GM21381 (cell line): ENCODE measurements at regions not wholly inside any gene's neighbourhood (a gene's known extent, or its start where the extent isn't known, plus 50 kb on each side); places are given as distances from the start of the nearest gene placed in this dataset.
A peak's percentile ranks its signal among the peaks of the same experiment; 100 is the strongest.

ENCODE experiments used
- ATAC-seq: cut with Tn5 transposase; IDR thresholded peaks from one replicate; pipeline ENCODE4 v1.9.1; 2021; ENCODE audit warnings: mild to moderate bottlenecking, moderate library complexity; ENCODE audit not compliant: unreplicated experiment

DNA sequence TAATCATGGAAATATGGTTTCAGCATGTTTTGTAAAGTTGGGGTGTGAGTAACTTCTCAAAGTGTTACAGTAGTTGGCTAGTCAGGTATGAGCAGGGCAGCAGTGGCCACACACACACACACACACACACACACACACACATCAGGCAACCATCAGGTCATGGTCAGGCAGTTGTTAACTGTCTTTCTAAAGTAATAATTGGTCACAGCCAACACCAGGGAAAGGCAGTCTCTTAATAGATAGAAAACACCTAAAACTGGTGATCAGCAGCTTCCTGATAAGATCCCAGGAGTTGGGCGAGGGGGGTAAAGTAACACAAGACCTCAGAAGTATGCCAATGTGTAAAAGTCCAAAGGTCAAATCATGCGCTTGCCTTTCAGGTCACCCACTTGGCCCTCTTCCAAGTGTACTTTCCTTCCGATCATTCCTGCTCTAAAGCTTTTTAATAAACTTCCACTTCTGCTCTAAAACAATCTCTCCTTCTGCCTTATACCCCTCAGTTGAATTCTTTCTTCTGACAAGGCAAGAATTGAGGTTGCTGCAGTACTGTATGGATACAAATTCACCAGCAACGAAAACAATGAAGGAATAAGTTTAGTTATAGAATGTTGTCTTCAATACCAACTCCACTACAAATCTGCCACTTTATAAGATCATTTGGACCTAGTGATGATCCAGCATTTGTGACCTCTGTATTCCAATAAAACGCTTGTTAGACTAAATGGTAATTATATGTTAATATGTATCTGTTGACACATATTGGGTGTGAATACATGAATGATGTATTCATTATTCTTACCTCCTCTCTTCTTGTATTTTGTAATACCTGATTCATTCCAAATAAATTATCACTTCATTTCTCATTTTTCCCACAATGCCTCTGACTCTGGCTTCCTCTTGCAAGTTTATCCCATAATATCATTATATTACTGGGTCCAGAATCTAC is 254.3 kb downstream of the METTL4 start:
- ATAC-seq = no peak

DNA sequence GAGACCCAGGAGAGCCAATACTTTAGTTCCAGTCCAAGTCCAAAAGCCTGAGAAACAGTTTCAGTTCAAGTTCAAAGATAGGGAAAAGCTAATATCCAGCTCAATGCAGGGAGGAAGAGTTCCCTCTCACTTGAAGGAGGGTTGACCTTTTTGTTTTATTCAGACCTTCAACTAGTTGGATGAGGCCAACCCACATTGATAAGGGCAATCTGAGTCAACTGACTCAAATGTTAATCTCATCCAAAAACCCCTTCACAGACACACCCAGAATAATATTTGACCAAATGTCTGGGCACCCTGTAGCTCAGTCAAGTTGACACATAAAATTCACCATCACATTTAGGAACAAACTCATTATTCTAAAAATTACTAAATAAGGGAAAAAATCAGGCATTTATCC is 246.8 kb downstream of the METTL4 start:
- no peak for ATAC-seq

DNA sequence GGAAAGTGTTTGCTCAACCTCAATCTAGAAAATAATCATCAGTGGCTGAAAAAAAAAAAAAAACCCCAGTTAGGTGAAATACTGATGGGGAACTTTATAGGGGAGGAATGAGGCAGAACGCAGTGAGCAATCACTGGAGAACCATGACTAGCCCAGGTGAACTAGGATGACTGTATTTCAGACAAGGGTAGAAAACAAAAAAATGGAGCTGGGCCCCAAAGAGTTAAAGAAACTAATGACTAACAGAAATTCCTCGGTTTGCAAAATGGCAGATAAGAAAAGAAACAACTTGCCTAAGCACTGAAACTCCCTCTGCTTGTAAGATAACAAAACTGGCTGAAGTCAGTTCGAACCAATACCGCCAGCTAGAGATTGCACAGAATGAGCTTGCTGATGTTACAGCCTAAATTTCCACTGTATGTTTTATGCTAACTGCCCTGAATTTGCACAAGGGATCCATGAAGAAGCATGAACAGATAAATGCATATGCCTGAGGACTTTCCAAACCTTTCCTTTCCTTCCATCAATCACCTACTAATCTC is 245.9 kb downstream of the METTL4 start:
- ATAC-seq = no peak

DNA sequence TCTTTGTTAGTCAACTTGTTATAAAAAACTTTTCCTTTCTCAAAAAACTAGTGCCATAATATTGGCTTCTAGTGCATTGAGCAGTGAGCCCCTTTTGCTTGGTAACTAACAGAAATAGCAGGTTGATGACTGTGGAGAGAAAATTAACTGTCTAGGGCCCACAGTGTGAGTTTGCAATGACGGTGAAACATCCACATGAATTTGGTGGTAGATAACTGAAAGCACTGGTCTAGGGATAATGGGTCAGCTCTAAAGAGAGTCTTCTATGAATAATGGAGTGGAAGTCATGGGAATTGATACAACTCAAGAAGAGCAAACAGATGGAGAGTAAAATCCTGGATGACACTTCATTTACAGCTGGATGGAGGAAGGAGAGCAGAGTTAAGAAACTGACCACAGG is 245.4 kb downstream of the METTL4 start:
- ATAC-seq = no peak

DNA sequence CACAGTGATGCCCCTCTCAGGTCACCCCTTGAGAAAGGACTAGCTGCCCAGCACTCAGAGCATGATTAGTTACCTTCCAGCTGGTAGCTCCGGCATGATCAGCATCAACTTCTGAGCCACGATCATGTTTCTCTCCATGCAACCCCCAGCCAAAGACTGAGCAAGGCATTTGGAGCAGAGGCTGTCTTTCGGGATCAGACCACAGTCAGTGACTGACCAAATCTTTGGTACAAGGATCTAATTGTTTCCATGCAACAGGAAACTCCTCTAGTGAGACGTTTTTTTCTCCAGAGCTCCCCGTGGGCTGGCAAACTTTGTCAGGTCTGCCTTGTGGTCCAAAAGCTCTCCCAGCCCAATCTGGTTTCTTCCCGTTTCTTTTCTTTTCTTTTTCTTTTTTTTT is 244.3 kb downstream of the METTL4 start:
- no peak for ATAC-seq

DNA sequence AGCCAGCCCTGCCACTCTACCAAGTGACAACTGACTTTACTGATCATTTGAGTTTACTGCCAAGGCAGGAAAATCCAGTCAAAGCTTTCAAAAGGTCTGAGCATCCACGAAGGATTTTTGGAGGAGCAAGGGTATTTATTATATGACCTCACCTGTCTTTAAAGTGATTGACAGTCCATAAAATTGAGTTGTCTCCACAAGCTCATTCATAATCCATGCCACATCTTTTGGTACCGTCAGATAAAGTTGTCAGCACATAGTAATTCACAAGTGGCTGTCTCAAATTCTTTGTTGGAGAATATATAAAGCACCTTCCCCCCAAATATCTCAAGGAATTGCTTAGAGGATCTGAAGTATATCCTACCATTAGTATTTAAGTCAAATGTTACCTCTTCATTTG is 240.5 kb downstream of the METTL4 start:
- ATAC-seq = no peak

DNA sequence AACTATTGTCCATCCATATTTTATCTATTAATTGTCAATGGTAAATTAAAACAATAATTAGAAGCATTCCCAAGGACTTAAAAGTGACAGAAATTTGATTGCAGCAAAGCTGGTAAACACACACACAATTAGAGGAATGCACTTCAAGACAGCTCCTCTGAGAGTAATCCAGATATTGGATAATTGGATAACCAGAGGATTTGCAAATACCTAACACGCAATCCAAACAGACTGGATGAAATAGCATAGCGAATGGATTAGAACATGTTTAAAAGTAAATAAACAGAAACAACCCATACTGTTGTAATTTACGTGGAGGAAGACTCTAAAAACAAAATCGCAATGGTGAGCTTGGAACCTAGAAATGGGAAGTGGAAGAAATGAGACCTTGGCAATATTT is 239.8 kb downstream of the METTL4 start:
- no peak for ATAC-seq

DNA sequence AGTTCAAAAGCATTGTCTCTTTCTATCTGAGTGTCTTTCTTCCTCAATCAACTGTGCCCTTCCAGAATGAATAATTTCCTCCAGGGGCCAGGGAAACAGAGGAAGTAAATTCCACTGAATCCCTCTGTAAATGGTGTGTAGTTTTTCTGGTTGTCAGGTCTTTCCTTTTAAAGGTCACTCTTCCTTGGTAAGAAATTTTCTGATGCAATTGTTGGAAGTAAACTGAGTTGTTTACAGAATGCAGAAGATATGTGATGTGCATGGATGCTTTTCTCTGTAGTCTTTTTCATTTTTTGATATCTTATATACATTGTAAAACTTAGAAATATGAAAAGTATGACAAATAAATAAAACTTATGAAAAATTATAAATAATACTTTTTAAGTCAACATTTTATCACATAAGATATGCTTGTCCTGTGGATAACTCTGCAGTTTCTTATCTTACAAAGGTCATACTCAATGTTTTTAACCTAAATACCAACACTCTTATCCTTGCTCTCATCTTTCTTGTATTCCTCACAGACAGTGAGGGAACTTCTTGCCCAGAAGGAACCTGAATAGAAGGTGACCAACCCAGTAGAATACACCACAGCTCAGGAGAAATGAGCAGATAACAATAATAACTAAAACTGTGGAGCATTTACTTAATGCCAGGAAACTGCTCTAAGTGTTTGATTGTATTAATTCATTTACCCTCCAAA is 234.5 kb downstream of the METTL4 start:
- ATAC-seq = no peak

DNA sequence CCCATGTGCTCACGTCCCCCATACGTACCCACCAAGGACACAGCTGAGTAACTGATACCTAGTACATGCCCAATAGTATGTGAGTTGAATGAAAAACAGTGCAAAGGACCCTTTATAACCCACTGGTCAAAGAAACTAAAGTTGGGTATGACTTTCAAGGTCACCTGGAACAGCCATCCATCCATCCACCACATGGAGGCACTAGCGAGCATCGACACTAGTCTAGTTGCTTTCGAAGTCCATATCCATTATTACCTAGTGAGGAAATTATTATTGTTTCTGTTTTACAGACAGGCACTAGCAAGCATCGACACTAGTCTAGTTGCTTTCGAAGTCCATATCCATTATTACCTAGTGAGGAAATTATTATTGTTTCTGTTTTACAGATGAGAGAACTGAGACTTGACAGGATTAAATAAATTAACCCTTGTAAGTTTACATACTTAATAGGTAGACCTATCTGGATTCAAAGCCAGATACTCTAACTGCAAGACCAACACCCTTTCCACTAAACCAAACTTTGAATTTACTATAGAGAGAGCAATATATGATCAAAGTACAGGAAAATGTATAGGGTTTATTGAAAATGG is 233.7 kb downstream of the METTL4 start:
- peak; percentile 82 for ATAC-seq

DNA sequence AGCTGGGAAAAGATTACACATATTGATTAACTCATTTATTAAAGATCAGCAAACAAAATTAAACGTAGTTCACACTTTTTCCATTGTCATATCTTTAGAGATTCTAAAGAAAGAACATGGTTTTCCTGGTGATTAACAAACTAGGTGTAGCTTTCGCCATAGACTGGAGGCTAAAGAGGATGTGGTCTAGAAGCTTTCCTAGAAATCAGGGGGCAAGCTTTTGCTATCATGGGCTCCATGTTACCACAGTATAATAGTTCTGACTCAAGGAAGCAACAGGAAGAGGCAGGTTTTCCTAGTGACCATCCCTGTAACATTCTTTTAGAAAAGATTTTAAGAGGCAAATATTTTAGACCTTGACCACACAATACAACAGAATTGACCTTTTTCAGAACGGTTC is 232.7 kb downstream of the METTL4 start:
- ATAC-seq = no peak

DNA sequence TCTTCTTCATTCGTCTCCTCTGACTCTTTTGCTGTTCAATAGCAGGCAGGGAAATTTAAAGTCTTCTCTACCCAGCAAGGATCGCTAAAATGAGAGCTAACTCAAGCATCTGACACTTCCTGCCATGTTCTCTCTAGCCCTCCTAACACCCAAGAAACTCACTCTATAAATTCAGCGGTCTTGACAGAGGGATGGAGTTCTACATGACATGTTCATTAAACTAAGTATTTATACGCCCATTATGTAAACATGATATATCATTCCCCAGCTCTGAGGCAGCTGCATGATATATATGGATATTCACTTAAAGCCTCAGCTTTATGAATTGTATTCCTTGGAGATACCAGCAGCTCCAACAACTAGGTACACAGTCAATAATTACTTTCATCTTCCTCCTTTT is 231.0 kb downstream of the METTL4 start:
- ATAC-seq = no peak

DNA sequence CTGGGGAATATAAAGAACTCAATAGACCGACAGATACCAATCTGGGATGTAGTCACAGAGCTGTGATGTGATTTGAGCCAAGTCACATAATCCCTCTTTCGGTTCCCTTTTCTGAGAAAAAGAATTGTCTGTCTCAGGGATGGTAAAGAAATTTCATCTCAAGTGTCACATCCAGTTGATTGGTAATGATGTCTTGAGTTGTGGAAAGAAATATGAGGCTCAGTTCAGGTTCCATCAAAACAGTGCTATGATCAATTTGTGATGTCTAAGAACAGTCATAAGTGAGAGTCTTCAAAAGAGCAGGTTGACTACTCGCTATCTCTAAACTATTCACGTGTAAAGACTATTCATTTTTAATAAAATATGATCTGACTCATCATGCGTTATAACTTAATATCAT is 223.3 kb downstream of the METTL4 start:
- no peak for ATAC-seq

DNA sequence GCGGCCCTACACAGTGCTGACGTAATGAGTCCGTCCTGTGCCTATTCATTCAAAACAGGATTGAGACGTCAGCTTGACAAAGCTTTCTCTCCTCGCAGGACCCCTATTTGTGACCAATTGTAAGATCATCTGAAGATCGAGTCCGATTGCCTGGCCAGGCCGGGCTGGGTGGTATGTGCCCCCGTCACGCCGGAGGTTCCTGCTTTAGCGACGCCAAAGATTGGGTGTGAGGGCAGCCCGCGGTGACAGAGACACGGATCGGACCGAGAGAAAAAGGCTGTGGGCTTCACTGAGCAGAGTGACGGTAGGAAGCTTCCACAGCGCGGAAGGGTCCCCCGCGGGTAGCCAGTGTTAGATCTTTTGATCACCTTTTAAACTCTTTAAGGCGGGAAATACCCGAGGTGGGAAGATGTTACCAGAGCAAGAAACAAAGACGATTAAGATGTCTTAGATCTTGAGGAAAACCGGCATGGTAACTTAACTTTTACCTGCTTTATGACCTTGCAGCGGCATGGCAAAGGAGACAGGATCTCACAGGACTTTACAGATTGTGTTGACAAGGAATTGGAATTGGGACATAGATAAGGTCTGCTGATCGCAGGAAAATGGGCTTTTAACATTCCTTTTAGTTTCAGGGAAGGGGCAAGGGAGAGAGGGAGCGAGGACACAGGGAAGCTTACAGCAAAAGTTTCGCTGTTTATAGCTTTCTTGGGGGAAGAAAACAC is 220.0 kb downstream of the METTL4 start:
- ATAC-seq = no peak

DNA sequence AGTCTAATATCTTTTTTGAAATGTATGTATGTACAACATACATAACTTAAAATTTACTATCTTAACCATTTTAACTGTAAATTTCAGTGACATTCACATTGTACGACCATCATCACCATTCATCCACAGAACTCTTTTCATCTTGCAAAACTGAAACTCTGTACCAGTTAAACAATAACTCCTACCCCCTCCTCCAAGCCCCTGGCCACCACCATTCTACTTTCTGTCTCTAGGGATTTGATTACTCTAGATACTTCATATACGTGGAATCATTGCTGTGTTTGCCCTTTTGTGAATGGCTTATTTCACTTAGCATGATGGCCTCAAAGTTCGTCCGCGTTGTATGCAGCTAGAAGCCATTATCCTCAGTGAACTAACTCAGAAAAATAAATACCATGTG is 217.0 kb downstream of the METTL4 start:
- no peak for ATAC-seq

DNA sequence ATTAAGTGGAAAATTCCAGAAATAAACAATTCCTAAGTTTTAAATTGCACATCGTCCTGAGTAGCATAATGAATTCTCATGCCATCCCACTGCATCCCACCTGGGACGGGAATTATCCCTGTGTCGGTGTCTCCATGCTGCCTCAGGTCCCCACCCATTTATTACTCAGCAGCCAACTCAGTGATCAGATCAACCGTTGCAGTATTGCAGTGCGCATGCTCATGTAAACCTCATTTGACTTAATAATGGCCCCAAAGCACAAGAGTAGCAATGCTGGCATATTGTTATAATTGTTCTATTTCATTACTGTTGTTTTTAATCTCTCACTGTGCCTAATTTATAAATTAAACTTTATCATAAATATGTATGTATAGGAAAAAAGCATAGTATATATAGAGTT is 214.4 kb downstream of the METTL4 start:
- no peak for ATAC-seq

DNA sequence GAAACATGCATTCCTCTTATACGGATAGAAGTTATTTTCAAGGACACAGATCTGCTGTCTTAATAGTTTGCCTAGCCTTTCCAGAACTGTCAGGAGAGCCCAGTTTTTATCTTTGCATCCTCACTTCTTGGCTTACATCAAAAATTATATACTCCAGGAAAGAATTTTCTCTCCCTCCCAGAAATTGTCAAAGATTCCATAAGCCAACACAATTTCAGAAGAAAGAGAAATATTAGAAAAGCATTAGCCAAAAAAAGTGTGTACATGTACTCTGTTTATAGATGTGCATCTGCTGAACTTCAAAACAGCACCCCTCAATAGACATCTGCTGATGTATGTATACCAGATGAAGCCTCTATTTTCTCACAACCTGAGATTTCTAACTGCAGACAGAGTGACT is 210.4 kb downstream of the METTL4 start:
- ATAC-seq = no peak

DNA sequence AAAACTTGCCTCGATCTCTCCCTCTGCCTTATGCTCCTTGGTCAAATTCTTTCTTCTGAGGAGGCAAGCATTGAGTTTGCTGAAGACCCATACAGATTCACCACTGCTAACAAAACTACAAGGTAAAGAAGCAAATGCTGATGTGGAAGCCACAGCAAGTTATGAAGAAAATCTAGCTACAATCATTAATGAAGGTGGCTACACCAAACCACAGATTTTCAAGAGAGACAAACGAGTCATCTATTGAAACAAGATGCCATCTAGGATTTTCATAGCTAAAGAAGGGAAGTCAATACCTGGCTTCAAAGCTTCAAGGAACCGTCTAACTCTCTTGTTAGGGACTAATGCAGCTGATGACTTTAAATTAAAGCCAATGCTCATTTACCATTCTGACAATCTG is 203.2 kb downstream of the METTL4 start:
- no peak for ATAC-seq

DNA sequence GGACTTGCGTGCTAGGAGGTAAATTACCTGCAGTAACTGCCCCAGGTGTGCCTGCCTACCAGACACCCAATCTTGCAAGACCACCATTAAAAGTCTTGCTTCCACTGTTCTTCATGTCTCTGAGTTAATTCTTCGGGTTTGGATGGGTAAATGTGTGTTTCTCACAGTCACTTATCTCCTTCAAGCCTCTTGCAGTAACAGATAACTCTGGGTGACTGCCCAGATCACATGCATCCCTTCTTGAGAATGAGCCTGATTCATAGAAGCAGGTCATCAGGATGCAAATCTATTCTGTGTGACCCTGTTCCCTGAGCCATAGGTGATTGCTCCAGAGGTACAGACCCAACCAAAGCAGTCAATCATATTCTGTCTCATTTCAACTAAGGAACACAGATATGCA is 194.6 kb downstream of the METTL4 start:
- ATAC-seq = no peak

DNA sequence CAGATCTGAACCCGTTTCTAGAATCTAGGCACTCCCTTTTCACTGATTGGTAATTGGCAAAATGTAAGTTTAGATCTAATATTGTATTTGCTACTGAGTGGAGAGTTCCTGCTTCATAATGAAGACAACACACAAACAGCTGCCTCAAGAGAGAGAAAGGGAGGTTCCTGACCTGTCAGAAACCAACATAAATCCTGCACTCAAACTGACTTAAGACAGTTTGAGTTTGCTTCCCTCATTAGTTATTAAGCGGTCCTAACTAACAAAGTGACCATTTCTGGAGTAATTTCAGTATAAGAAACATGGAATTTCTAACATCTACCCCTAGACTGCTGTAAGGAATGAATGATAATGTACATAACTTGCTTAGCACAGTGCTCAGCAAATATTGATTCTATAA is 191.2 kb downstream of the METTL4 start:
- no peak for ATAC-seq

DNA sequence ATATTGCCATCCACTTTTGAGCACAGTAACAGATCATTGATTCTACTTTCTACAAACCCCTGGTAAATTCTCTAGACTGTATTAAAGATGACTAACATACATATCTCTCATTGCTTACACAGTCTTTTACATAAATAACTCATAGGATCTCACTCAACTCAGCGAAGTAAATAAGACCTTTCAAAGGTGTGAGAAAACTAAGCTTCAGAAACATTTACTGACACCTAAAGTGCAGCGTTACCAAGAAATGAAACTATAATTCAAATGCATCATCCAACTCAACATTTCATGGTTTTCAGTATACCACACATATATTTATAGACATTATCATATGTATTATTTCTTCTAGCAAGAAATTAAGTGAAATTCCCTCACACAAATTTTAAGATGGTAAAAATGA is 189.8 kb downstream of the METTL4 start:
- ATAC-seq = no peak

DNA sequence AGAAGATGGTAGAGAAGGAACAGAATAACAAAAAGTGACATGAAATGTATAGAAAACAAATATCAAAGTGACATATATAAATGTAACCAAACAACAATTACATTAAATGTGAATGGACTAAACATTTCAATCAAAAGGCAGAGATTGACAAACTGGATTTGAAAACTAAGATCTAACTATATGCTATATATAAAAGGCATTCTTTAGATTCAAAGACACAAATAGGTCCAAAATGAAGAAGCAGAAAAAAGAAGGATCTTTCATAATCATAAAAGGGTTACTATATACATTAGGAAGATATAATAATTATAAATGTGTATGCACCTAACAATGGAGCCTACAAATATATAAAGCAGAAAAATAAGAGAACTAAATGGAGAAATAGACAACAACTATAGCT is 183.7 kb downstream of the METTL4 start:
- no peak for ATAC-seq
